NCI-H2107 (cell line): ENCODE measurements at regions not wholly inside any gene's neighbourhood (a gene's known extent, or its start where the extent isn't known, plus 50 kb on each side); places are given as distances from the start of the nearest gene placed in this dataset.

Source experiments
- DNase-seq: peaks from one replicate; lab custom pipeline; 2025; lab: John Stamatoyannopoulos, UW

DNA sequence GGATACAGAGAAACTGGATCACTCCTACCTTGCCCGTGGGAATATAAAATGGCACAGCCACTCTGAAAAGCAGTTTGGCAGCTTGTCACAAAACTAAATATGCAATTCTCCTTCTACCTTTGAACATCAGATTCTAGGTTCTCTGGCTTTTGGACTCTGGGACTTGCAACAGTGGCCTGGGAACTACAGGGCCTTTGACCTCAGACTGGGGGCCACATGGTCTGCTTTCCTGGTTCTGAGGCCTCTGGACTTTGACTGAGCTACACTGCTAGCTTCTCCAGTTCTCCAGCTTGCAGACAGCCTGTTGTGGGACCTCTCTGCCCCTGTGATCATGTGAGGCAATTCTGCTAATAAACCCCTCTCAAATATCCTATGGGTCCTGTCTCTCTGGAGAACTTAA lies 168.8 kb downstream of the CDH26 start:
- no peak for DNase-seq

DNA sequence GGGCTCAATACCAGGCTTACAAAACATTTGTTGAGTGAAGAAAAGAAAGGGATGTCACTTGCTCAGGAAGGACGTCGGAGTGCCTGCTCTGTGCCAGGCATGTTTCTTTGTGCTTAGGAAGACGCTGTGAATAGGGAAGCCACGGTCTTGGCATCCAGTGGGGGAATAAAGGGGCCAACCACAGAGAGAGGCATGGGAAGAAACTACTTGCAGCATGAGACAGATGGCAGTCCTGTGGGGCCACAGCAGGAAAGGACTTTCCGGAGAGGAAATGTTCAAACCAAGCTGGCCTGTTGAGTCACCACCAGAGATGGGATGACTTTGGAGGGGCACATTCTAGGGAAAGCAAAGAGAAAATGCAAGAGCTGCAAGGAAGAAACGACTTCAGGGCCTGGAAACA lies 173.2 kb downstream of the CDH26 start:
- no peak for DNase-seq

DNA sequence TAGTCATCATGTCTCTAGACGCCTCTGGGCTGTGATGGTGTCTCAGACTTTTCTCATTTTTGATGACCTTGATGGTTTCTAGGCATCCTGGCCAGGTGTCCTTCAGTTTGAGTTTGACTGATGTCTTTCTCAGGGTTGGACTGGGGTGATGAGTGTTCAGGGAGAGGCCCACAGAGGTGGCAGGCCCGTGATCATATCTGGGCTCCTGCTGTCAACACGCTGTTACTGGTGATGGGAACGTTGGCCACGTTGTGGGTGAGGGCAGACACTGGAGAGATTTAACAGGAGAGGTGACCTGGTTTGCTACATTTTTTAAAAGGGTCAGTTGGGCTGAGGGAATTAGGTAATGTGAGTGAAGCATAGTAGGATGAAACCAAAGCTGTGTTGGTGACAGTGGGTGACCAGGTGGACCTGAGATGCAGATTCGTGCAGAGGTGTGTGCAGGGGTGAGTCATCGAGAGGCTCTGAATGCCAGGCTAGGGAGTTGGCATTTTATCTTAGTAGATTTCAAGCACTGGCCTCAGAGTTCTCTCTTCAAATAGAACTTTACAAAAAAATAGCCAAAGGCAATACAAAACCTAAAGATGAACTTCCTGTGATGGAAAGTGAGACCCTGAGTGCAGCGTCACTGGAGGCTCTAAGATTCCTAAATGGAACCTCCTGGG lies 174.1 kb downstream of the CDH26 start:
- DNase-seq = no peak

DNA sequence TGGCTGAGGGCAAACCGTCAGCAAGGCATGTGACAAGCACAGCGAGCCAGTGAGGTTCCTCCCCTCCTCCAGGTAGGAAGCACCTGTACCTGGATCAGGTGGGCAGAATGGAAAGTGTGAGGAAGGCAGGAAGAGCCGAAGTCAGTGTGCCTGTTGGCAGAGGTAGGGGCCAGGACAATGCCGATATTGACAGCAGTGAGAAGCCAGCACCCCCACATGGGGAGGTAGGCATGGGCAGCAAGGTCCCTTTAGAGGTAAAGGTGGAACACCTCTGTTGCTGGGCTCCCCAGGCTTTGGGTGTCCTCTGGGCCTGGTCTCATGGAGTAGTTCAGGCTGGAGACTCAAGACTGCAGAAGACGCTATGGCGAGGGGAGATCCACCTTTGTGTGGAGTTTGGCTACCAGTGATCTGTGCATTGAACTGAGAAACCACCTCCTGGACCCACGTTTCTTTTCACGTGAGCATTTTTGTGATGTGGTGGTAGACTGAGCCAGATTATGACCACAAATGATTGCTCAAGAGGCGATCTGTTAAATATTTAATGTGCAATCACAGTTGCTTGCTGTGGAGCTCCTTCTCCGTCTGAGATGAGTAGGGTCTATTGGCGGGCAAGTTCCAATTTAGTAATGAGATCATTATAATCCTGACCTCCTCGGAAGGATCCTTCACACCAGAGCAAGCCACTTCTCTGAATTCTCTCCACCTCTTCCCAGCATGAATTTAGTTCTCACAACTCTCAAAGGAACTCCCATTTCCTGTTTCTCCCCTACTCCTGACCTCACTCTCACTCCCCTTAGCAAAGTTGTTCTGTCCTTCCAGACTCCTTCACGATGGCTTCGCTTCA lies 174.8 kb downstream of the CDH26 start:
- DNase-seq = no peak

DNA sequence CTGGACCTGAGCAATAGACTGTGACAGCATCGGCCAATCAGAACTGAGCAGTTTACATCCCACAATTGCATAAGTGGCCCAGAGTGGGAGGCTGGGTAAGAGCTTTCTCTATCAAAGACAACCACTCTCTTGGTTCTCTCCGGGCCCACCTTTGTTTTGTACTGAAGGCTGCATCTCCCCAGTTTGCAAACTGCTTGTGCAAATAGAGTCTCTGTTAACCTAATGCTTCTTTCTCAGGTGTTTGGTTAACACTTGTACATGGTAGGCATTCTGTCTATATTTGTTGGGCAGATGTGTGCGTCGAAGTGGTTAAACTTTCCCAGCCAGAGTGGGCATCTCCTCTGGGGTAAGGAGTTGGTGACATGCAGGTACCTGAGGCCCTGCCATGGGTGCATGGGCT lies 177.1 kb downstream of the CDH26 start:
- DNase-seq = no peak

DNA sequence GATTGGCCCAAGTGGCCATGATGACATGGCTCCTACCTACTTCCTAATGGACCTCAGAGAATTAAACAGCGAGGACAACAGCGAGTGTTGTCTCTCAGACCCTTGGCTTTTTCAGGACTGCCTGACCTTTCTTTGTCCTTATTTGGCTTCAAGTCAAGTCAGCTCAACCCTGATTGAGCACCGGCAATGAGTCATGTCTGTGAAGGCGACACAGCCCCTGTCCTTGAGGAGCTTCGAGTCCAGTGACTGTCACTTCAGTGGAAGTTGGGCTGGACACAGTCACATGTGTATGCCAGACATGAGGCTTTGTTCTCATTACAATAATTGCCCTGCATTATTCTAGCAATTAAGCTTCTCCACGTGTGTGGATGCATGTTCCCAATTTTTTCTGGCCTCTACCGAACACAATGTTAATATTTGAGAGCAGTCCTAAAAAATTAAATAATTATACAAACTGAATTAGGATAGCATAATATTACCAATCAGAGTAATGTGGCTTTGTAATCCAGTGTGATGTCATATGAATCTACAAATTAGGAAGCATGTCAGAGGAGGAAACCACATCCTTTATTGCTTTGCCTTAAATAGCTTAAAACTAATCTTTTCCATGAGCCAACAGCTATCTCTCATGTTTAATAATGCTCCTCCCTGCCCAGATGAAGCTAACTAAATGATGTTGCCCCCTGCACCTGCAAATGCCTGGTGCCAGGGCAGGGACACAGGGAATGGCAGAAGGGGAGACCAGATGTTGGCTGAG lies 178.6 kb downstream of the CDH26 start:
- no peak for DNase-seq

DNA sequence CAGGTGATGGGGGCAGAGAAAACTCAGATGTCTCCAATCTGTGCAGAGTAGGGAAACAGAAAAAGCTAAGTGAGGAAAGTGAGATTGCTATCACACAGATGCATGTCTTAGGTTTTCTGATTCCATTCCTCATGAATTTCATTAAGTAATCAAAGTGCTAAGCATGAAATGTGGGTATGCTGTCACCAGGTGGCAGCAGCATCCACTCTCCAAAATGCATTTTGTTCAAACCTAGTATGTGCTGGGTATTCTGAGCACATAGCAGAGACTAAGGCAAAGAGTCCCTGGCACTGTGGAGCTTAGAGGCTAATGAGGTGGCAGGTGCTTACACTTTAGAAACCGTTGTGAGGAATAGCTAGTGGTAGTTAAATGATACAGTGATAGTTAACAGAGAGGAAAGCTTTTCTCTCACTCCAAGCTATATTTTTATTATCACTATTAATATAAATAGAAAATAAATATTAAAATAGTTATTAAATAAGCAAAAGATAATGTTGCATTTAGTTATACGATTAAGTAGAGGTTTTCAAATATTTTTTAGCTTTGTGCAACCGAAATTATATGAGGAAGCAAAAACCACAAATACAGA lies 179.5 kb downstream of the CDH26 start:
- DNase-seq = peak; percentile 53

DNA sequence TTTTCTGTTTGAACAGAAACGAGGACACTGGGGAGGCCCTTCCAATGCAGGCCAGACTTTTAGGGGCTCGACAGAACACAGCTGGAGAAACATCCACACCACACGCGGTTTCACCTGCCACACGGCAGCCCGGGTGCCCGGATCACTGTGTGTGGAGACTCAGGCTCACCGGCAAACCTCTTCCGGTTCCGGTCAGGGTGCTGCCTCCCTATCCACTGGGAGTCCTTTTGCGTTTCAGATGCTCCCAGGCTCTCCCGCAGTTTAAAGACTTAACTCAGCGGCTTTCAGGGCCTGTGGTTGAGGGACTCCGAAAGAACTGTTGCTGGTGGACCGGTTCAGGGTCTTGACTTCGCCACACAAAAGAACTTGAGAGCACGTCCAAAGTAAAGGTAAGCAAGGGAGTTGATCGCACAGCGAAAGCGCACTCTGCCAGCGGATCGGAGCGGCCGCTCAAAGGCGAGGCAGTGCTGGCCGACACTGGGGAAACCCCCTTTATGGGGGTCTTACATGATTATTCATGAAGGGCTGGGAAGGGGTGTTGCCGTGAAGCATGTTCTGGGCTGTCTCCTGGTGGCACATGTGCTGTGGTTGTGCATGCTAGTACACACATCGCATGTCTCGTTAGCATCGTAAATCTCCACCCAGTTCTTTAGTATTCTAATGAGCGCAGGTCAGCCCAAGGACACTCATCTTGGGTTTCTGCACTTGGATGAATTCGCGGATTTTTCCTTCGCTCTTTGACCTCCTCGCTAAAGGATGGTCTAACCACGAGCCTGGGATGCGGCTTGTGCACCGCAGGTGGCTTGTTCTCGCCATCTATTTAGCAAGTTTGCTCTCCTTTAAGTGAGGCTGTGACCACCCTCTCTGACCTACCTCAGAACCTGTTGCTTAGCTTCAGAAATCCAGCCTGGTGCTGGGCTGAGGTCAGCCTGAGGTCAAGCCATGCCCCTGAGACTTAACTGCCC lies 180.3 kb downstream of the CDH26 start:
- peak; percentile 80 for DNase-seq

DNA sequence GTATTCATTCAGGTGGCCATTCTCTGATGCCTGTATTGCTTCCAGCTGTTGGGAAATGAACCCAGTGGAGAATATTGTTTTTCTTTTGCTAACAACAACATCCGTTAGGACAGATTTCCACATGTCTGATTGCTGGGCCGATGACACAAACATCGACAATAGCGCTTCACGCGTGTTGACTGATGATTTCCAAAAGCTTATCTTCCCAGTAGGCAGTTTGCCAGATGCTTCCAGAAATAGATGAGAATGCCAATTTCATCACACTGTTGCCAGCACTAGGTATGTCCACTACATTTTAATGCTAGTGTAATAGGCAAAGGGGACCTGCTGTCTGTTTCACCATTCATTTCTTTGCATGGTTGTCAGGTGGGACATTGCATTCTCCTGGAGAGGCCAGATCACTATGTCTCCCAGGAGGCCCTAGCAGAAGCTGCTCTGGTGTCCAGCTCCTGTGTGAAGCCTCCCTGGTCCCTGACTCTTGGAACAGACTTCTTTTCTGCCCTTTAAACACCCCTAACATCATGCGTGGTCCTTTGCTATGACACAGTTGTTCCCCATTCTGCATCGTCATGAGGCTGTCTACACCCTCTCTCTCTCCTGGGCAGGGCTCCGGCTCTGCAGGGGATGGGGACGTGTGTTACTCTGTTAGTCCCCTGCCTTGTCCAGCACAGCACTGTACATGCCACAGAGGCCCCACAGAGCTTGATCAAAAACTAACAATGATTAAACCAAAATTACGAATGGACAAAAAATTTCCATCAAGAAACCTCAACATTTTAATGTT lies 181.6 kb downstream of the CDH26 start:
- DNase-seq = no peak

DNA sequence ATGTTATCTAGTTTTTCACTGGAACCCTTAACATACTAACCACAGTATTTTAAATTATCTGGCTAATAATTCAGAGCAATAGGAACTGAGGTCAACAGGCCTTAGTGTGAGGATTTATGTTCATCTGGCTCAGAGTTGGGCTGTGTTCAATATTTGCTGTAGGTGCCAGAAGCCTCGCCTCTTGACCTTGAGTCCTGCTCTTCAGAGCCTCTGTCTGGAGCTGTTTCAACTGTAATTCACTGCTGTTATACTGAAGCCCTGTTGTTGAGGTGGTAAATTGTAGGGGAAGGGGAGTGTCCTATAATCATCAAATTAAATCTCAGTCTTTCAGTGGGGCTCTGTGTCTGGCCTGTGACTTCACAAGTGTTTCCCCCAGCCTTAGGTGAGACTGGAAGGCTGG lies 184.4 kb downstream of the CDH26 start:
- no peak for DNase-seq

DNA sequence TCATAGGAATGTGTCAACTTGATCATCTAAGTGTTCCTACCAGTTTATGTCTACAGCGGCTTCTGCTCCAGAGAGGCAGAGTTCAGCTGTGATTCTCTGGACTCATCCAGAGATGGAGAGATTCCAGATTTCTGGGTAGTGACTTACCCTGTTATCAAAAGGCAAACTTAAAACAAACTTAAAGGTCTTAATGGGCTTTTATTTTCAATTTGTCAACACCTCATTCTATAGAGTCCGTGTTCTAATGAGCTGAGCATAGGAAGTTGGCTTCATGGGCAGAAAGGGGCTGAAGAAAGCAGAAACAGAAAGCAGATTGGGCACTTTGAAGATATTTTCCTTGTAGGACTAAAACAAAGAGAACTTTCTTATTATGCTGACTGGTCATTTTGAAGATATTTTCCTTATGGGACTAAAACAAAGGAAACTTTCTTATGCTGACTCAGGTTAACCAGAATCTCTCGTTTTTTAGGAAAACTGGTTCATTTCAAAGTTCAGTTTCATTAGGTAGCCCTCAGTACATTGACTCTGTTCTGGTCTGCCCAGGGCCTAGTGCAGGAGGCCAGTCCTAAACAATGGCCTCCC lies 185.1 kb downstream of the CDH26 start:
- no peak for DNase-seq

DNA sequence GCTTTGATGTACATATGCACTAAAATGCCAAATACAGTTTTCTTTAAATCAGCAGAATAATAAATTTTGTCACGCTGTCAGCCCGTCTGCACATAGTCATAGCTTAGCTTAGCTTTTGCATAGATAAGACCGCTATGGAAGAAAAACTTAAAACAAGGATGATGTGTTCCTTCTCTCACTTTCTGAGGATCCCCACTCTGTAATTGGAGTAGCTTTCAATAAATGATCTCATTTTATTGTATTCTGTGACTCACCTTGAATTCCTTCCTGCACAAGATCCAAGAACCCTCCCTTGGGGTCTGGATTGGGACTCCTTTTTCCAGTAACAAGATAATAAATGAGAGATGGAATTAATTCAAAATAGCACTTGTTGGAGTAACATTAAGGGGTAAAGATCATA lies 186.2 kb downstream of the CDH26 start:
- no peak for DNase-seq

DNA sequence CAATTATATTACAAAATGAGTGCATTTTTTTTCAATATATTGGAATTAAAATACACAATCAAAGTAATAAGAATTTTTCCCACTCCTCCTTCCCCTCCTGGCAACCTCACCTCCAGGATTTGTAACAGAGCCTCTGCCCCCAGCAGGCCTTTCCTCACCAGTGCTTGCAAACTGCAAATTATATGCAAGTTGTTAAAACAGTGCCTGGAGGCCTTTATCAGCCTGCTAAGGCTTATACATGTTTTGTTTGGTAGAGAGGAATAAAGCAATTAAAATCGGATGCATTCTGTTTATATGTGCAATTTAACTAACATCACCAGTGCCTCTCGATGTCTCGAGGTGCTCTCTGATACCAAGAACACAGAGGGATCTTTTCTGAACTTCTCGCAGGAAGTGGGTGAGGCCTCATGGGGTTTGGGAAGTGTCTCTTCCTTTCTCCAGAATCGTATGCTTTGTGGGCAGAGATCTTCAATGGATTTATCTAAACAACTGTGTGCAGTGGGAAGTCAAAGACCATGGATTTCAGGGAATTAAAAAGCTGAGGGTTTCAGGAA lies 186.8 kb downstream of the CDH26 start:
- no peak for DNase-seq

DNA sequence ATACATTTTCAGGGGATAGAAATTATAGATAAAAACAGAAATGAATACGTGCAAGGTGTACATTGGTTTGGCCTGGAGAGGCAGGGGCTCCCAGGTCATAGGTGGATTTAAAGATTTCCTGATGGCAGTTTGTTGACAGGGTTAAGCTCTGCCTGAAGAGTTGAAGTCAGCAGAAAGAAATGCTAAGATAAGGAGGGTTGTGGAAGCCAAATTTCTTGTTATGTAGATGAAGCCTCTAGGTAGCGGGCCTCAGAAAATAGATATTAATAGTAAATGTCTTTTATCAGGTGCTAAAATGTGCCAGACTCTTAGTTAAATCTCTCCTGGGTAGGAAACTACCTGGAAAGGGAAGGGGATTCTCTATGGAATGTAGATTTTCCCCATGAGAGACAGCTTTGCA lies 188.8 kb downstream of the CDH26 start:
- DNase-seq = no peak

DNA sequence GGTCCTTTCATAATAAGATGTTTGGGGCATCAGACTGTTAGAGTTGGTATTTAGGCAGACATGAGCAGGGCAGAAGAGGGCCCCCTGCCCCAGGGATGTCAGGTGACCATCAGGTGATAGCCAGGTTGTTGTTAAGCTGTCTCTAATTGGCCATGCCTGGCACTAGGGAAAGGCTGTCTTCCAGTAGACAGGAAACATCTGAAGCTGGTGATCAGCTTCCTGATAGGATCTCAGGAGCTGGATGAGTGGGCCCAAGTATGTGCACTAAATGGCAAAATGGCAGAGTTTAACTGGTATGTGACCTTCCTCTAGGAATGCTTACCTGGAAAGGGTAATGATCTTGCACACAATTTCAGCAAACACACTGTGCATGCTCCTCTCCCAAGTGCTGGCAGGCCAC lies 190.7 kb downstream of the CDH26 start:
- no peak for DNase-seq

DNA sequence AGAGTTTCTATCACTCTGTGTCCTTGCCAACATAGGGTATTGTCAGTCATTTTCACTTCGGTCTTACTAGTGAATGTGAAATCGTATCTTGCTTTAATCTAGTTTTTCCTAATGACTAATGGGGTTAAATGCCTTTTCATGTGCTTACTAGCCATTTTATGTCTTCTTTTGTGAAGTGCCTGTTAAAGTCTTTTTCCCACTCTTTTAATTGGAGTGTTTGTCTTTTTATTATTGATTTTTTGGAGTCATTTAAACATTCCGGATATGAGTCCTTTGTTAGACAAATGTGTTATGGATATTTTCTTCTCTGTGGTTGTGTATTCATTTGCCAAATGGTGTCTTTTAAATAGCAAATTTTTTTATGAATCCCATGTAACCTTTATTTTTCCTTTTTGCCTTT lies 194.6 kb downstream of the CDH26 start:
- DNase-seq = no peak

DNA sequence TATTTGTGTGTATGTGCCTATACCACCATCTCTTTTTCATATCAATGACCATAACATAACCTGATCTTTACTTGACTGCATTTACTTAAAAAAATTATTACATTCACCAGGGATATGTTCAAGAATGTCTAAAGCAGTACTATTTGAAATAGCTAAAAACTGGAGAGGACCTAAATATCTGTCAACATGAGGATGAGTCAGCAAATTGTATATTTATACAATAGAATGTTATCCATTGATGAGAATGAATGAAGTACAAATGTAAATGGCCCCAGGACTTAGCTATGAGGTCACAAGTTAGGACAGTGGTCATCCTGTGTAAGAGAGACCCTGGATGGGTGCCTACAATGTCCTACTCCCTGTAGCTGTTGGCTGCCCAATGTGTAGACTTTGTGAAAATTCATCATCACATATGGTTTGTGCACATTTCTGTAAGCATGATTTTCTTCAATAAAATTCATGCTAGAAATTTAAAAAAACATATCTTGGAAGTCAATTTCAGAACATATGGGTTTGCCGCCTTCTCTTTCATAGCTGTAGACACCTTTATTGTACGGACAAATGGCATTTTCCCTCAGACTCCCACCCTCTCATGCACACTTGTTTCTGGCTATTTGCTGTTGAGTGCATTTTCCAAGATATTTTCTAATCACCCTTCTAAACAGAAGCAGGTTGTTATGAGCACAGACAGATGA lies 202.4 kb downstream of the CDH26 start:
- no peak for DNase-seq

DNA sequence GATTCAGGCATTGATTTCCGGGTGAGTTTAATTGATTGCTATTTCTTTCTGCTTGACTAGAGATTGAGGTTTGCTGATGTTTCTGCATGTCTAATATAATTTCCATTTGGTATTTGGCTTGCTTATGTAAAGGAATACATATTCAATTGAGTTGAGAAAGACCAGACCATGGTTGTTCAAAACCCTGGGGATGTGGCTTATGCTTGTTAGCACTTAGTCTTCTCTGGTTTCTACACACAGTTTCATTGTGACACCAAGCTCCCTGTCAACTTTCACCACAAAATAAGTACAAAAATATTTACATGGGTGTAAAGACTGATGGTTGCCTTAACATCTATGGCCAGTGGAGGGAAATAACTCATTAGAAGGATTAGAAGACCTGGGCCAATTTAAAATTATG lies 209.6 kb downstream of the CDH26 start:
- no peak for DNase-seq

DNA sequence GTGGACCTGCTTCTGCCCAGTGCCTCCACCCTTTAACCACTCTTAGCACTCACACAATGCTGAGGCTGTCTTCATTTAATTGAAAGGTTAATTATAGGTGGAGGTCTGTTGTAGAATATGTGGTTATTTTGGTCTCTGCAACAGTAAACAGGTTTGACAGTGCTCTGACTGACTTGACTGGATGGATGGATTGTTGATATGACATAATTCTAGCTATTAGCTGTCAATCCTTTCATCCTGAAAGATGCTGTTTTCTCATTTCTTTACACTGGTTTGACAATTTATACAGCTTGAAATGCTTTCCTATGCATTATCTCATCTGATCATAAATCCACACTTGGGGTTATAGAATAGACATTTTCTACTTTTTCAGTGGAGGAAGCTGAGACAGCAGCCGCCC lies 210.7 kb downstream of the CDH26 start:
- DNase-seq = no peak
